ENCODE measurements at regions not wholly inside any gene's neighbourhood (a gene's known extent, or its start where the extent isn't known, plus 50 kb on each side); places are given as distances from the start of the nearest gene placed in this dataset.

DNA sequence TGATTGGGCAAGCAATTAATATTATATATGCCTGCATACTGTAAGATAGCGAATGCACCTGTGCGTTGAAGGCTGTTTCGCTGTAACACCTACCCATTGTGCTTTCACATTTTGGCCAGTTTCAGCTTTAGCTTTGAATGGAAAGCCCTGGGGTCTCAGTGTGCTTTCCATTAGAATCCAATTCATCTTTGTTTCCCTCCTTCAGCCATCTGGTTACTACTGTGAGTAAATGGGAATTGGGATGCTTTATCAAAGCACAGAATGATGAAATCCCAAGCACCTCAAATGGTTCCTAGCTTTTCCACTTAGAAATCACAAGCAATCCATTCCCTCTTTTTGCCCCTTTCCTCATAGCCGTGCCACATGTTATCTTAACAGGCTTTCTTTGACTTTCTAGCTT is 127.1 kb downstream of the HDGFL1 start:
- TF ChIP-seq, protein P1, sequence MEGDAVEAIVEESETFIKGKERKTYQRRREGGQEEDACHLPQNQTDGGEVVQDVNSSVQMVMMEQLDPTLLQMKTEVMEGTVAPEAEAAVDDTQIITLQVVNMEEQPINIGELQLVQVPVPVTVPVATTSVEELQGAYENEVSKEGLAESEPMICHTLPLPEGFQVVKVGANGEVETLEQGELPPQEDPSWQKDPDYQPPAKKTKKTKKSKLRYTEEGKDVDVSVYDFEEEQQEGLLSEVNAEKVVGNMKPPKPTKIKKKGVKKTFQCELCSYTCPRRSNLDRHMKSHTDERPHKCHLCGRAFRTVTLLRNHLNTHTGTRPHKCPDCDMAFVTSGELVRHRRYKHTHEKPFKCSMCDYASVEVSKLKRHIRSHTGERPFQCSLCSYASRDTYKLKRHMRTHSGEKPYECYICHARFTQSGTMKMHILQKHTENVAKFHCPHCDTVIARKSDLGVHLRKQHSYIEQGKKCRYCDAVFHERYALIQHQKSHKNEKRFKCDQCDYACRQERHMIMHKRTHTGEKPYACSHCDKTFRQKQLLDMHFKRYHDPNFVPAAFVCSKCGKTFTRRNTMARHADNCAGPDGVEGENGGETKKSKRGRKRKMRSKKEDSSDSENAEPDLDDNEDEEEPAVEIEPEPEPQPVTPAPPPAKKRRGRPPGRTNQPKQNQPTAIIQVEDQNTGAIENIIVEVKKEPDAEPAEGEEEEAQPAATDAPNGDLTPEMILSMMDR (IDR thresholded peaks at IDR 0.05), result no peak
- no peak for TF ChIP-seq POLR2A (IDR thresholded peaks at IDR 0.05)

Data from thyroid gland (tissue), 4 donors.